ENCODE measurements at regions not wholly inside any gene's neighbourhood (a gene's known extent, or its start where the extent isn't known, plus 50 kb on each side); places are given as distances from the start of the nearest gene placed in this dataset.

DNA sequence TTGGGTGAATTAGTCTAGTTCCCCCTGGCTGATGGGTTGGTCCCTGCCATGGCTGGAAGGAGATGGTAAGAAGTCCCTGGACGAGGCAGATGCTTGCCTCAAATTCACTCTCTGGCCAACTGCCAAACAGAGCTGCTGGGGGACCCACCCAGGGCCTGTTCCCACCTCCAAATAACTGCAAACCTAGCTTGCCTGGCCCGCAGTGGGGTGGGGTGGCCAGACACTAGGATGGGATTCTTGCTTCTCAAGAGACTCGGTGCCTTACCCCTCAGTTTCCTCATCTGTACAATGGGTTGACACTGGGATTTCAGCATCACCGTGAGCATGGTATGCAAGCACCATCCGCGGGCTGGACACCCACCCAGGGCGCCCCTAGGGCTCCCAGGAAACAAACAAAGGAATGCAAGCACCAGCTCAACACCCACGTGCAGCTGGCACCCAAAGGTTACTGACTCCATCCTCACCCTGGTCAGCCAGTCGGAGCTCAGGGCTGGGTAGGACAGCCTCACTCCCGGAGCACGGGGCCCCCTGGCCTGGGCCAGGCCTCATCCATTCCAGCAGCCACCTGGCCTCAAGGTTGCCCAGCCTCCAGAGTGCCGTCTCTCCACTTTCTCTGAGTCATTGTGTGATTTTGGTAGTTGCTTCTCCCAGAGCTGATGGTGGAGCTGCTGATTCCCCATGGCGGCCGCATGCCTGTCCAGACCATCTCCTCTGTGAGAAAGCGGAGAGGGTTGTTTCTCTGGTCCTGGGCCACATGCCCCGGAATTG lies 205.2 kb upstream of the RTL1 start:
- DNase-seq (ENCODE audit: low read depth in 2 of 2), result no peak

DNA sequence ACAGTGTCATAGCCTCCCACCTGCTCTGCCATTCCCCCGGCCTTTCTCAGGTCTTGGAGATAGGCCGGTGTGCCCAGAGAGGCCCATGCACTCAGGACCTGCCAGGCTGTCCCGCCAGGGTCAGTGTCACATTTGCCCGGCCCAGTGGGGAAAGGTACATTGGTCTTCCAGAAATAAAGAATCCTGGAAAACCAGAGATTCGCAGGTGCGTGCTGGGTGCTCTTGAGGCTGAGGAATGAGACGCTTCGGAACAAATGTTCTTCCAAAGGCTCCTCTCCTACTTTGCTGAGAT lies 205.8 kb upstream of the RTL1 start:
- DNase-seq (ENCODE audit: low read depth in 2 of 2), result no peak

DNA sequence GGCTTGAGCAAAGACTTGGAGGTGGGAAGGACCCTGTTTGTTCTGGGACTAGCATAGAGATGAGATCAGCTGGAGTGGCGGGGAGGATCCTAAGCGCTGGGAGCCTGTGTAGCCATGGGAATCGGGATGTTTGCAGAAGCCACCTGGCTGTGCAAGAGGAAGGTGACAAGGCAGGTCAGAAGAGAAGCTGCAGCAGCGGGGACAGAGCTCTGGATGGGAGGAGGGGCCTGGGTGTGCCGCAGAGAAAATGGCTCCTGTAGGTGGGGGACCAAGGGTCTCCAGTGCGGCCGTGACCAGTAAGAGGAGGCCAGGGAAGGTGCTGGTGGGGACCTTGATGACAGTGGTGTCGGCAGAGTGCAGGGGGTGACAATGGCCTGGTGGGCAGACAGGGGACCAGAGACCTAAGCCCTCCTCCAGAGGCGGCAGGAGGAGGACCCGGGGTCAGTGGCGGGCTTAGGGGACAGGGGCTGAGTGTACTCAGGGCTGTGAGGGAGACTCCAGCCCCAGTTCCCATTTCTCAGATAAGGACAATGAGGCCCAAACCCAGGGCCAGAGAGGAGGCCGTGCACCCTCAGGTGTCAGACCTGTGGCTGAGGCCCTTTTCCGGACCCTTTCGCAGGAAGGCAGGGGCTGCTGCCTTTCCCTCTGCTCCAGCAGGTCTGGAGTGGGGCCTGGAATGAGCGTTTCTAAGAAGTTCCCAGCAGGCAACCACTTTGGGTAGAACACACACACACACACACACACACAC lies 206.6 kb upstream of the RTL1 start:
- no peak for DNase-seq (ENCODE audit: low read depth in 2 of 2)

DNA sequence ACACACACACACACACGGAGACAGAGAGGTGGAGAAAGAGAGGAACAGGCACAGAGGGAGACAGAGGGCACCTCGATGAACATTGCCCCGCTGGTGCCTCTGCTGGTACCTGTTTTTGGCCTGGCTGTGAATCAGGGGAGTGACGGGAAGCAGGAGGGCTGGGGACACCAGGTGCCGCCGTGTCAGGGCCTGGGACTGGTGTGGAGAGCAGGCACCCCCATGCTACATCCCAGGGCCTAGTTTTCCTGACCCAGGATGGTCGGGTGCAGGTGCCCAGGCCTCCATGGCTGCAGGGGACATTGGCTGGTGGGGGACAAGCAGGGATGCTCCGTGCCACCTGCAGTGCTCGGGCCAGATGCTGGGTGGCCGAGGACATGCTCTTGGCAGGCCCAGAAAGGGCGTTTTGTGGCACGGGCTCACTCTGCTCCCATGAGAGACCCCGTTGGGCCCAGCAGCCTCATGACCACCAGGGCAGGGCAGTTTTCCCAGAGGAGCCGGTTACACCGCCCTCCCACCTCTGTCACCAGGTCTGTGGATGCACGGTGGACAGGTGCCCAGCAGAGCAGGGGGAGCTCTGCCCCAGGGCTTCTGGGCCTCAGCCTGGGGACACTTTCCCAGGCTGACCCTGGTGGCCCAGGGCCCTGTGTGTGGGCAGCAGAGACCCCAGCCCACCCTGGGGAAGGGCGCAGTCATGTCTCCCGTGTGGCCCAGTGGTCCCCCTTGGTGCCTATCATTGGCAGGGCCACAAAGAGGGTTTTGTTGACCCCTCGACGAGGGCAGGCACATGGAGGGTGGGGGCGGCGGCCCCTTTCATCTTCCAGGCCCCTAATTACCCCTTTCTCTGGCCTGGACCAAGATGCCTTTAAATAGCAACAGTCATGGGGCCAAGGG lies 207.5 kb upstream of the RTL1 start:
- DNase-seq (ENCODE audit: low read depth in 2 of 2), result no peak

DNA sequence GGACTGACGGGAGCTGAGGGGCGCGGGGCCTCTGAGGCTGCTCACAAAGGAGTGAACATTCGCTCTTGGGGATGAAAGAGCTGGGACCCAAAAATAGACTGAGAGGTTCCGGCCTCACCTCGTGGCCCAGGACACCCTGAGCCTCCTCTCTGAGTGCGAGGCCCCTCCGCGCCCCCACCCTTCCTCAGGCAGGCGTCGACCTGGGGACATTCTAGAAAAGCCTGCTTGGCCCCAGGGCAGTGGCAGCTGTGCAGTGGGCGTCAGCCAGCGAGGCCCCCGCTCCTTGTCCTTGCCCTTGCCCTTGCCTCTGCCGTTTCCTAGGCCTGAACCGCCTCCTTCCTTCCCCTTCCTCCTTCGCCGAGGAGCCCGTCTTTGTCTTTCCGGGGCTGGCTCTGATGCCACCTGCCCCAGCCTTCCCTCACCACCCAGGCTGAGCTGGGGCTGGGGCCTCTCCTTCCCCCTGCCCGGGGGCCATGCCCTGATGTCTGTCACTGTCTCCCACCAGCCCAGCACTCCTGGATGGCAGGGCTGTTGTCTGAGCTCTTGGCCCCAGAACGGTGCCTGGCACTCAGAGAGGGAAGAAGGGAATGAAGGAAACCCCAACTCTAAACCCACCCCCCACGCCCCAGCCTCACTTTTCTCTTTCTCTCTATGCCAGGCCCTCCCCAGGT lies 208.2 kb upstream of the RTL1 start:
- DNase-seq (ENCODE audit: low read depth in 2 of 2), result no peak

DNA sequence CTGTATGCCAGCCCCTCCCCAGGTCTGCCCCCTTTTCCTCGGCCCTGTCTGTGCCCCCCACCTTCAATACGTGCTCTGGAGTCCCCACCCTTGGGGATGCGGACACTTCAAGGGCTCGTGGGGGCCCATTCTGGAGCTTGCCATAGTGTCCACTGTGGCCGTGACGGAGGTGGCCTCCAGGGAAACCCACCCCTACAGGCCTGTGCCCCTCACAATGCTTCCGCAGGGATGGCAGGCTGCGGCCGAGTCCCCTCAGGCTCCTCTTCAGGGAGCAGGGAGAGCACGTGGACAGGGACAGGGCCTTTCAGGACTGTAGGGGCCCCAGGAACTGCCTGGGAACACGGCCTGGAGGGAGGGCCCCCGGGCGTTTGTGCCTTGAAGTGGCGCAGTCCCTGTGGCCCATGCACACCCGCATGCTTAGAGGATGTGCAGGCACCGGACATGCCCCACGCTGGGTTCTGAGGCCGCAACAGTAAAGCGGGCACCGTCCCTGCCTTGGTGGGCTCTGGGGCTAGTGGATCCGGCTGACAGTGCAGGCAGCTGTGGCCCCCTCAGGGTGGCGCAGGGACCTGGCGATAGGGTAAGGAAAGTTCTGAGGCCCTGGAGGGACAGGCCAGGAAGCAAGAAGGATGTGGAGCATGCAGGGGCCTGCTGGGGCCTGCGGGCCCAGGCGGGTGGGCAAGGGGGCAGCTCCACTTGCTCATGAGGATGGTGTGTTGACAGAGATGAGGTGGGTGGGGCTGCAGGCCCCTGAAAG lies 209.0 kb upstream of the RTL1 start:
- no peak for DNase-seq (ENCODE audit: low read depth in 2 of 2)

DNA sequence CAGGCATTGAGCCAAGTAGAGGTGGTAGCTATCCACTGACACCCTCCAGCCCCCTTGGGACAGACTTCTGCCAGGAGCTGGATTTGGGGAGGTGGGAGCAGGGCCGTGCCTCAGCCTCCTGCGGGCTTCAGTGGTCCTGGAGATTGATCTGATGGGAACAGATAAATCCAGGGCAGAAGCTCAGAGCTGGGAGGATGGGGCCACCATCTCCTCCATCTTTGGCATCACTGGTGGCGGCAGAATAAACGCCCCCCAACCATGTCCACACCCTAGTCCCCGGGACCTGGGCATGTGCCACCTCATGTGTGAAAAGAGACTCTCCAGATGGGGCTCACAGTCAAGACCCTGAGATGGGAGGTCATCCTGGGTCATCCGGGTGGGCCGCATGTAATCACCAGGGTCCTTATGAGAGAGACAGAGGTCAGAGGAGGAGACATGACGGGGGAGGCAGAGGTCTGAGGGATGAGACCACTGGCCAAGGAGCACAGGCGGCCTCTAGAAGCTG lies 209.6 kb upstream of the RTL1 start:
- DNase-seq (ENCODE audit: low read depth in 2 of 2), result no peak

DNA sequence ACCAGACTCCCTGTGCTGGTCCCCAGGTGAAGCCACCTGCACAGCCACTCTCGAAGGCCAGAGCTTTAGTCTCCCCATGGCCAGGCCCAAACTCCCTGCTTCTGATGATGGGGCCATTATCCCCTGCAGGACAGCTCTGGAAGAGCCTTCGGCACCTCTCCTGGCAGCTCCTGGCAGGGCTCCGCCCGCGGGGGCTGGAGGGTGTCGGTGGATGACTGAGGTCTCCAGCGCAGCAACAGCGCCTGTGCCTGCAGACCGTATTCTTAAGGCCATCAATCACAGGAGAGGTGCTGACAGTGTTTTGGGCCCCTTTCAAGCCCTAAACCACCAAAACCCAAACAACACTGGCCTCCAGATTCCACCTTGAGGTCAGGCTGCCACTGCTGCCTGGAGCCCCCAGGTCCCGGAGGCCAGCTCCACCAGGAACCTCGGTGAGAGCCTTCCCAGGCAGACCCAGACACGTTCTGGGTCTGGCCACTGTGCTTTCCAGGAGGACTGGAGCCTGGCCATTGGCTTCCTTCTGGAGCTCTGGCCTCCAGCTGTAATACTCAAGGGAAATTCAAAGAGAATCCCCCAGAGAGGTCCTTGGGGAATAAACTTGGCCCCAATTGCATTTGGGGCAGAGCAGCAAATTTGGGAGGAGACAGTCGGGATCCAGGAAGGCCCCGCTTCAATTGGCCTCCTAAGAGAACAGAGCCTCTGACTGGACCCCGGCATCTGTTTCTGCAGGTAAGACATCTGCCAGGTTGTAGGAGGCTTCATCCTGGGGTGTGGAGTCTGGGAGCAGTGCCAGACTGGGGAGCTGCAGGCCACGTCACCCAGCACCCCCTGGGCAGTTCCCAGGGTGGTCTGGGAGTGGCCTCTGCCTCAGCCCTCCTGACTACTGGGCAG lies 210.6 kb upstream of the RTL1 start:
- DNase-seq (ENCODE audit: low read depth in 2 of 2), result no peak

DNA sequence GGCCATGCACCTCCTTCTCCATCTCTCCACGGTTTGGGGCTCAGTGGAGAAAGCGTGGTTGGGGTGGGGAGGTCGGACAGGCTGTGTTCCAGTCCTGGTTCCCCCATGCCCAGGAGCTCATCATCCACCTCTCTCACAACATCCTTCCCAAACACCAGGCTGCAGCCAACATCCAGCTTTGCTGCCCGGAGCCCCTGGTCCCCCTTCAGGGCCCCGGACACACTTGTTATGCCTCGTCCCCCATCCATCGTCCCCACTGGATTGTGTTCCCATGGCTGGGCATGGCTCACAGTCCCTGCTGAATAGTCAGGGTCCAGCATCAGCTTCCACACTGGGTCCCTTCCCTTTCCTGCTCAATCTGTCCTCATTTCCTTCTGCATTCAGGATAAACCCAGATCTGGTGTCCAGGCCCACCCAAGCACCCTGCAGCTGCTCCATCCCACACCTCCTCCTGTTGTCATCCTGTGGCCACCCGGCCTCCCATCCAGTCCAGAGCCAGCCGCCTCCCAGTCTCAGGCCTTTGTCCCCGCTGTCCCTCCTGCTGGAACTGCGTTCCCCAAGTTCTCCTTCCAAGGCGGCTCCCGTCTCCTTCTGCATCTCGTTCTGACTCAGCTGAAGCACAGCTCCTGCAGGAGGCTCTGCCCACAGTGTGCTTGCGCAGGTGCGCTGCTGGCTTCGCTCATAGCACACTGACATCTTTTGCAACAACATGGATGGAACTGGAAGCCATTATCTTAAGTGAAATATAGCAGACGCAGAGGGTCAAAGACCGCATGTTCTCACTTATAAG lies 211.4 kb upstream of the RTL1 start:
- no peak for DNase-seq (ENCODE audit: low read depth in 2 of 2)

DNA sequence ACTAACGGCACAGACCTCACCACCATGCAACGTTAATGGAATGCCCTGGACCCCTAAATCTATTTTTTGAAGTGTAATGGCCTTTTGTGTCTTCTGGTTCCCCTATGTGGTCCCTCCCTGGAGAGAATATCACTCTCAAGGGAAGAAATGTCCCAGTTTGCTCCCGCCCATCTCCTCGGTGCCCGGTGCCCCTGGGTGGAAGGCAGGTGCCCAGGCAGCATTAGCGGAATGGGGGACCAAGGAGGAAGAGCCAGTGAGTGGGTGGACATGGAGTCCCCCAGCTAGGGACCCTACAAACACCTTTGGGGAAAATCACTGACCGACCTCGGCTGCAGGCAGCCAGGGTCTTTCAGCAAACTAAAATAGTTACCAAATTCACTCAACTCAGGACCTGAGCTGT lies 212.1 kb upstream of the RTL1 start:
- DNase-seq (ENCODE audit: low read depth in 2 of 2), result no peak

DNA sequence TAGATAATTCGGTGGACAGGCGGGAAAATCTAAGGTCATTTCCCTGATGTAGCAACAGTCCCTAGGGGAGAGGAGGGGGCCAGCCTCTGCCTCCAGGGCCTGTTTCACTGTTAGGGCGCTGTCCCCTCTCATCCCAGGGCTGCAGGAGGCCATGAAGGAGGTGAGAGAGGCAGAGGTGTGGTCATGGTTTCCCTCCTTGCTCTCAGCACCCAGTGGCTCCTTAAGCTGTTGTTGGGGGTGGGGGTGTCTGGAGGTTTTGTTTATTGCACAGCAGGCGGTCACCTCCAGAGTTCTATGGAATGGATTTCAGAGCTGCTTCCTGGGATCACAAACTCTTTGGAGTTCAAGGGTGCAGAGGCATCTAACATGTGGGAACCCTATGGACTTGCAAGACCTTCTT lies 212.5 kb upstream of the RTL1 start:
- no peak for DNase-seq (ENCODE audit: low read depth in 2 of 2)

DNA sequence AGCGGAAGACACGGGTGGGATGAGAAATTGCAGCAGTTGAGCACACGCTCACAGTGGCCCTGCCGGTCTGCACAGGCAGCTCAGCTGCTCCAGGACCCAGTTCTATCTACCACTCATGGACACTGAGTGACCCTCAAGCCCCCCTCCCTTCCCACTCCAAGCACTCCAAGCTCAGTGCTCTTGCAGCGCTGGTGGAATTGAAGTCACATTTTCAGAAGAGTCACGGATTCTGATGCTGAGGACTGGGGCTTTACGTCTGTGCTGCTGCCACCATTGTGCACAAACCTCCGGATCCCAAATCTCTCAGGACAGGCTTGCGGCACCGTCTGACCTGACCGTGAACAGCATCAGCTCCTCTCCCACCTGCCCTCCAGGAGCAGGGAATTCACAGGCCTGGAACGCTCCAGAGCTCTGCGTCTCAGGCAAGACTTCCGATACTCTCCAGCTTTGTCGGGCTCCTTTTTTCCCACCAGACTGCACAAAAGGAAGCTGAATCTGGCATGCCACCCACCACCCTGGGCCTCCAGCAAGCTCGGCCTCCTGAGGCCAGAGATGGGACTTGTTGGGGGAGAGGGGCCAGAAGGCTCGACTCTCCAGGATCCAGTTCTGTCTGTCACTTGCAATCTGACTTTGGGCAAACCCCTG lies 213.1 kb upstream of the RTL1 start:
- DNase-seq (ENCODE audit: low read depth in 2 of 2), result no peak

DNA sequence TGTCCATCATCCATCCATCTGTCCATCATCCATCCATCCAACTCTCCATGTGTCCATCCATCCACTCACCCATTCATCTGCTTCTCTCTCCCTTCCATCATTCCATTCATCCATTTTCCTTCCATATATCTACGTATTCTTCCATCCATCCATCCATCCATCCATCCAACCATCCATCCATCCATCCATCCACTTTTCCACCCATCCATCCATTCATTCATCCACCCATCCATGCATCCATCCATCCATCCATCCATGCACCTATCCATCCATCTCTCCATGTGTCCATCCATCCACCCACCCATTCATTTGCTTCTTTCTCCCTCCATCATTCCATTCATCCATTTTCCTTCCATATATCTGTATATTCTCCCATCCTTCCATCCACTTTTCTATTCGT lies 214.0 kb upstream of the RTL1 start:
- no peak for DNase-seq (ENCODE audit: low read depth in 2 of 2)

DNA sequence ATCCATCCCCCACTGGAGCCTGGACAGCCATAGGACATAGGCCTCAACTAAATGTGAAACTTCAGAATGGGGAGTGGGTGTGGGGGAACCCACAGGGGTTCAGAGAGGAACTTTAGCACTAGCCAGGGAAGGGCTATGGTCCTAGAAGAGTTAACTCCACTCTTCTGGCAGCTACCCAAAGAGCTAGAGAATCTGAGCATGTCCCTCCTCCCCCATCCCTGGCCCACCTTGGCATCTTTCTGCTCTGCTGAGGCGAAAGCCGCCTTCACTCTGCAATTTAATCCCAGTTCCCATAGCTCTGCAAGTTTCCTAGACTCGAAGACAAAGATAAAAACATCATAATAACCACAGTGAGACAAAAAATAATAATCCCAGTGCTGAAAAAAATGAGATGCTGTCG lies 214.7 kb upstream of the RTL1 start:
- no peak for DNase-seq (ENCODE audit: low read depth in 2 of 2)

DNA sequence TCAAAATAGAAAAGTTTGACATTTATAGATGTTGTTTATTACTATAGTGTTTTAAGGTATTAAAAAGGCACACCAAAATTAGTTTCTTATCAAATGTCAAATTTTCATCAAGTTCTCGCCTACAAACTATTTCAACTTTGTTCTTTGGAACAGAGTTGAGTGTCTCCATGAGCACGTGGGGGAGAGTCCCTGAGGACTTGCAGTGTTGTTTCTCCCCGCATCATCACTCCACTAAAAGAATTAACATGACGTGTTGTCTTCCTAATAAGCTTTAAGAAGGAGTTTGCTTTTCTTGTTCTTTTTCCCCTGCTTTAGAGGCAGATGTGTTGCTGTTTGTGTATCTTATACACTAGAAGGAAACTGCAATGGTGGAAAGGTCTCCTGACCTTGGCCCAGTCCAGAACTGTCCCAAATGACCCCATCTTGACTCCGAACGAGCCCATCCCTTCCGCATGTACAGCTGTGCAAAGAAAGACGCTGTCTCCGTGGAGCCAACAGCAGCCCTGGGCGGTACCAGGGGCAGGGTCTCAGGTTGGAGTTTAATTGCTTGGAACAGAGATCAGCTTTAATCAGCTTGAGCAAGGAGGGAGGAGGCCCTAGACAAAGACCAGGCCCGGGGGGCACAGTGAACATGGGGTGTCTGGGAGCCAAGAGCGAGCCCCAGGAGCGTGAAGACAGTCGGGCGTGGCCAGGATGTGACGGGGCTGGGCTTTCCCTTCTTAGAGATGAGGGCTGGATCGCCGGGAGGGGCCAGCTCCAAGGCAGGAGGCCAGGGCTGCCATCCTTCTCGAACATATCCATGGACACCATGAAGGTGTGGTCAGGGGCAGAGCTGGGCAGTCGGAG lies 215.4 kb upstream of the RTL1 start:
- DNase-seq (ENCODE audit: low read depth in 2 of 2), result no peak

DNA sequence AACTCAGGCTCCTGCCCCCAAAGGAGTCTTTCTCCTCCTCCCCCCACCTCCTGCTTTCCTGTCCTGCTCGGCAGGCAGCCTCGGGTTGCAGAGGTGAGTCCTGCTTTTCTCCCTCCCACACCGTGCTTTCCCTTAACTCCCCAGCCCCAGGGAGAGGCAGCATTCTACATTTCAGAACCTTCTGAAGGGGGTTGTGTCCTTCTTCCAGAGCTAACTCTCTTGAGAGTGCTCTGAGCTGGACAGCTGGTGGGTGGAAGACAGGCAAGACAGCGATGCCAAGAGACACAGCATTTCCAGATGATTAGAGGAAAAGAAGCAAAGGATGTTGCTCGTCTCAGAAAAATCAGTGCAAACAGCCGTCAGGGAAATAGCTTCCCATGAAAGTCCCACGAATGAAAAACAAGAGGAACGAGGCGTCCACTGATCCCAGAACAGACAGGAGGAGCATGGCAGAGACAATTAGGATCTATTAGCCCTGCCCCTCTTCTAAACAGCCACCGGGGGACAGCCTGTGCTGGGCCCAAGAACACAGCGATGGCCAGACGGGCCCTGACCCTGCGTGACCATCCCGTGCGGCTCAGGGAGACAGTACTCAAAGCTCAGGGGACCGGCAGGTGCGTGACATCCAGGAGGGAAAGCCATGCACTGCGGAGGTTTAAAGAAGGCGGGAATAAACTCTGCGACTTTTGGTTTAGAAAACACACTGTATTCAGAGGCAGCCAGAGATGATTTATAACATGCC lies 216.5 kb upstream of the RTL1 start:
- DNase-seq (ENCODE audit: low read depth in 2 of 2), result no peak

All from stimulated activated CD8-positive, alpha-beta memory T cell treated with anti-CD3 and anti-CD28 coated beads, Interleukin-15, amount 100 ng/mL, for 4 hours (primary cell).